ENCODE measurements at regions not wholly inside any gene's neighbourhood (a gene's known extent, or its start where the extent isn't known, plus 50 kb on each side); places are given as distances from the start of the nearest gene placed in this dataset.
A peak's percentile ranks its signal among the peaks of the same experiment; 100 is the strongest.

DNA sequence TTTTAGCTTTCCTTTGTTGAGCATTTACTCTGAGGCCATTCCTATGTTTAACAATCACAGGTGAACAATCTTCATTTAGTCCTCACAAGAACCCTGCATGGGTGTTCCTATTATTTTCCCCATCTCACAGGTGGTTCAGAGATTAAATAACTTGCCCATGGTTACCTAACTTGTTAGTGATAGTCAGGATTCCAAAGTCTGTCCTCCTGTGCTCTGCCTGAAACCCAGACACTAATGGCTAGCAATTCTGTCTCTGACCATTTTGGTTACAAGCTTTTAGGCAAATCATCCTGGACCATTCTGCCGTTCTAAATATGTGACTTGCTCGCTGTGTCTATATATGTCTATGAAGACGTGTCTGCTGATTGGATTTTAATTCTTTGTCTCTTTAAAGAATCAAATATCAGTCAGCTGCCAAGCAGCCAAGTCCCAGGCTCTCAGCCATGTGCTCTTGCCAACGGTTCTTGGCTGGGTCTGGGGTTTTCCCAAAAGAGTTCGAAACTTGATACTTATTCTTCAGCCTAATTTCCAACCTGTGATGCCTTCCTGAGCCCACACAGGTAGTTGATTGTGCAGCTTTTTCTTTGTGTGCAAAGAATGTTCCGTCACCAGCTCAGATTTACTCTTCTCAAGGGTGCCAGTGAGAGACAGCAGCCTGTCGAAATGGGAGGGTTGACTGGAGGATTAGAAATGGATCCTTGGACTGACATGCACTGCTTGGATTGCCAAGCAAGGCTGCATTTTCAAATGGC lies 121.7 kb downstream of the NREP start:
- H3K14ac ChIP-seq (replicated peaks; ENCODE audit: low read depth, low read length): no peak overlapping the region
- TF ChIP-seq NFE2L2 (IDR thresholded peaks at IDR 0.05; ENCODE audit: low read depth, low read length): no peak
- no peak for TF ChIP-seq POLR2A (IDR thresholded peaks at IDR 0.05; ENCODE audit: low read depth, low read length)
- H4K8ac ChIP-seq (ENCODE audit: low read depth in 2 of 2, low read length in 2 of 2): no peak overlapping the region
- H3K27me3 ChIP-seq (ENCODE audit: control insufficient read depth, insufficient read depth, low read length): peaks cover 4% of the 10 kb centered on the region; the same call in 1 of the 2 replicates
- H2AK5ac ChIP-seq (ENCODE audit: low read depth, low read length): no peak overlapping the region
- no peak overlapping the region for H3K23ac ChIP-seq (ENCODE audit: low read depth, low read length)
- DNase-seq: no peak
- no peak overlapping the region for H3K4me2 ChIP-seq (ENCODE audit: low read depth, low read length)
- POLR2A ChIA-PET (ENCODE audit: unreplicated experiment): no interaction called here
- H3K27ac ChIP-seq (ENCODE audit: insufficient read depth, low read length): no peak overlapping the region
- H3K4me1 ChIP-seq (ENCODE audit: control insufficient read depth, insufficient read depth, low read length): no peaks in the 10 kb centered on the region; the same call in 1 of the 2 replicates
- BruUV-seq (replicated peaks): no TSS peak
- no peak overlapping the region for H4K91ac ChIP-seq (ENCODE audit: insufficient read depth, low read depth, low read length)
- H3K4ac ChIP-seq (ENCODE audit: low read depth, low read length): no peak overlapping the region
- H3K36me3 ChIP-seq (ENCODE audit: control insufficient read depth, insufficient read depth, low read length): no peaks in the 10 kb centered on the region
- CTCF ChIA-PET: no interaction called here
- WGBS, 2 experiments (ENCODE audit: extremely low coverage in 2 of 2, insufficient read length in 1 of 2): no CpG with 5 or more reads among the region's 7 CpGs
- H2BK20ac ChIP-seq (ENCODE audit: low read depth, low read length): no peak overlapping the region
- H3K9me3 ChIP-seq (ENCODE audit: control insufficient read depth, insufficient read depth, low read length): peaks cover 15% of the 10 kb centered on the region
- dilution Hi-C loops (cut with HindIII; ENCODE audit: low sequenced_read_pairs, unreplicated experiment) (no loop called here), in situ Hi-C loops (cut with MboI; ENCODE audit: low sequenced_read_pairs) (no loop called here), intact Hi-C loops (cut with micrococcal nuclease) (no loop called here)
- no peak overlapping the region for H3K9ac ChIP-seq (ENCODE audit: low read depth, low read length)
- 0 out of 2 replicates have a peak, but pooled peaks have one; percentile 11 for ATAC-seq (ENCODE audit: low read depth)
- H4K5ac ChIP-seq (ENCODE audit: low read depth, low read length): no peak overlapping the region
- no peak overlapping the region for H3K56ac ChIP-seq (ENCODE audit: extremely low read depth, insufficient read depth, low read length)
- H4K20me1 ChIP-seq (ENCODE audit: insufficient read depth, low read length): no peaks in the 10 kb centered on the region
- H3K79me1 ChIP-seq (ENCODE audit: low read depth in 1 of 2, low read length in 2 of 2): no peaks in the 10 kb centered on the region
- H3K18ac ChIP-seq (ENCODE audit: low read depth, low read length): no peak overlapping the region
- no peak overlapping the region for H2AK9ac ChIP-seq (replicated peaks; ENCODE audit: low read depth, low read length, poor library complexity)
- no peak overlapping the region for H2BK120ac ChIP-seq (ENCODE audit: low read depth, low read length)
- H2BK5ac ChIP-seq (ENCODE audit: low read depth, low read length, poor library complexity, severe bottlenecking): no peak overlapping the region
- no peak overlapping the region for H2BK15ac ChIP-seq (ENCODE audit: low read depth, low read length)
- no peaks in the 10 kb centered on the region for H3K9me1 ChIP-seq (ENCODE audit: insufficient read depth, low read length)
- no peak overlapping the region for H2AFZ ChIP-seq (replicated peaks; ENCODE audit: low read length, poor library complexity)
- no peak overlapping the region for H3K4me3 ChIP-seq (ENCODE audit: insufficient read depth, low read depth, low read length)

All from IMR-90 (cell line).